Panc1 (cell line): ENCODE measurements at regions not wholly inside any gene's neighbourhood (a gene's known extent, or its start where the extent isn't known, plus 50 kb on each side); places are given as distances from the start of the nearest gene placed in this dataset.

Experiments used
- ATAC-seq: fragments of 200-7000 bp; cut with Tn5 transposase; 2 replicates; pipeline ENCODE4 v1.9.1; 2020; ENCODE audit warnings: mild to moderate bottlenecking, moderate library complexity
- BruUV-seq: library from RNA; stranded (reverse); fragments of 400-500 nt; replicated peaks from 2 replicates; lab custom pipeline; 2021; lab: Mats Ljungman, UMichigan
- CTCF ChIA-PET: fragments of 300-600 bp; sonication (Branson Sonifier 250); formaldehyde crosslinking; loops from one replicate; lab custom pipeline; 2022; ENCODE audit warnings: antibody characterized with exemption; lab: Charles Lee
- POLR2A ChIA-PET: fragments of 300-600 bp; sonication (Branson Sonifier 250); formaldehyde crosslinking; loops from one replicate; lab custom pipeline; 2022; ENCODE audit warnings: antibody characterized with exemption; lab: Charles Lee
- DNase-seq: peaks from one replicate; pipeline ENCODE4 v3.0.0-alpha.2; 2010; ENCODE audit warnings: low read depth, low spot score
- H3K27ac ChIP-seq: 2 replicates; pipeline ENCODE4 v1.5.1; 2011; ENCODE audit warnings: mild to moderate bottlenecking, low read length, inconsistent platforms
- H3K27me3 ChIP-seq: fragments of 200-500 bp; sonication (Bioruptor generic); 2 replicates; pipeline ENCODE4 v1.6.0; 2014; ENCODE audit warnings: low read length, inconsistent platforms; ENCODE audit not compliant: control insufficient read depth, insufficient read depth
- H3K36me3 ChIP-seq: fragments of 200-500 bp; sonication (Bioruptor generic); 2 replicates; pipeline ENCODE4 v1.5.1; 2014; ENCODE audit warnings: inconsistent platforms, mild to moderate bottlenecking, low read length, moderate library complexity; ENCODE audit not compliant: control insufficient read depth, insufficient read depth
- H3K4me1 ChIP-seq: 2 replicates; pipeline ENCODE4 v1.5.1; 2011; ENCODE audit warnings: inconsistent platforms, mild to moderate bottlenecking, low read length, moderate library complexity; ENCODE audit not compliant: control insufficient read depth, insufficient read depth
- H3K4me3 ChIP-seq, 2 experiments: 2 replicates each; pipeline ENCODE4 v1.5.1; 2011 to 2012; ENCODE audit warnings: low read depth in 2 of 2, low read length in 2 of 2, mild to moderate bottlenecking in 2 of 2, inconsistent platforms in 1 of 2, moderate library complexity in 1 of 2
- H3K9me3 ChIP-seq: fragments of 200-500 bp; sonication (Bioruptor generic); 2 replicates; pipeline ENCODE4 v1.5.1; 2014; ENCODE audit warnings: low read depth, mild to moderate bottlenecking, inconsistent platforms, low read length, moderate library complexity; ENCODE audit not compliant: control insufficient read depth, insufficient read depth
- POLR2AphosphoS5 ChIP-seq: IDR thresholded peaks from 2 replicates; pipeline ENCODE4 v1.6.1; 2012; ENCODE audit warnings: mild to moderate bottlenecking, low read depth, low read length, moderate library complexity
- SIN3A ChIP-seq: IDR thresholded peaks from 2 replicates; pipeline ENCODE4 v1.6.1; 2012; ENCODE audit warnings: low read depth, mild to moderate bottlenecking, low read length, moderate library complexity, borderline replicate concordance; ENCODE audit not compliant: insufficient read depth
- TCF7L2 ChIP-seq: IDR thresholded peaks from 2 replicates; pipeline ENCODE4 v1.6.1; 2011; ENCODE audit warnings: mild to moderate bottlenecking, low read depth, low read length, inconsistent platforms
- in situ Hi-C: cut with HindIII; loops from 2 replicates; pipeline ENCODE4 v1.10.0; 2016; ENCODE audit warnings: low sequenced_read_pairs, low pct_unique_long_range_greater_than_20kb
- intact Hi-C: fragments of 100-400 bp; cut with micrococcal nuclease; formaldehyde crosslinking; loops from one replicate; pipeline ENCODE4 v1.10.0; 2022; ENCODE audit not compliant: unreplicated experiment
- TF ChIP-seq, protein P1 (sequence below), 2 experiments: IDR thresholded peaks; 2 replicates each; pipeline ENCODE4 v1.6.1; 2011 to 2012; ENCODE audit warnings: low read depth in 2 of 2, control low read depth in 1 of 2, low read length in 1 of 2, mild to moderate bottlenecking in 1 of 2, moderate library complexity in 1 of 2; ENCODE audit not compliant: insufficient read depth in 1 of 2
- TF ChIP-seq, protein P2 (sequence below): fragments of 450-650 bp; IDR thresholded peaks from 2 replicates; pipeline ENCODE4 v1.5.1; 2017; ENCODE audit warnings: mild to moderate bottlenecking

DNA sequence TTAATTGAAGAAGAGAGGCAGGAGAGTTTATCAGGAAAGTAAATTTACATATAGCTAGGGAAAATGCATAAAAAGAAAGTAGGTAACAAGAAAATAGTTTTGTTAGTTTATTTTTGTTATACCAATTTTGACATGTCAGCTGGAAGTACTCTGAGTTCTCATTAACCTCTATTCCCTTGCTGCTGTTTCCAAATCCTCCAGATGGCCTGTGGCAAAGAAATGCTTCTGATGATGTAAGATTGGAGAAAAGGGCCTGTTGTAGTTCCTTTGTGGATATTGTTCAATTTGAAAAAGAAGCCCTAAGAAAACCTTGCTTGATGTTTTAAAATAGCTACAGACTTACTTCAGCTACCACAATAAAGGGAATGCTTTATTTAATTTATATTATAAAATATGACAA lies 192.9 kb upstream of the SLITRK3 start:
- H3K27ac ChIP-seq = no peak overlapping the region
- ChIA-PET CTCF (no interaction called here), POLR2A (no interaction called here)
- no peak overlapping the region for H3K4me3 ChIP-seq
- ATAC-seq (no peak), DNase-seq (no peak)
- no TSS peak for BruUV-seq
- no peaks in the 10 kb centered on the region for H3K4me1 ChIP-seq
- H3K9me3 ChIP-seq = no peaks in the 10 kb centered on the region
- TF ChIP-seq POLR2AphosphoS5 (no peak), SIN3A (no peak), TCF7L2 (no peak)
- TF ChIP-seq, protein P1, sequence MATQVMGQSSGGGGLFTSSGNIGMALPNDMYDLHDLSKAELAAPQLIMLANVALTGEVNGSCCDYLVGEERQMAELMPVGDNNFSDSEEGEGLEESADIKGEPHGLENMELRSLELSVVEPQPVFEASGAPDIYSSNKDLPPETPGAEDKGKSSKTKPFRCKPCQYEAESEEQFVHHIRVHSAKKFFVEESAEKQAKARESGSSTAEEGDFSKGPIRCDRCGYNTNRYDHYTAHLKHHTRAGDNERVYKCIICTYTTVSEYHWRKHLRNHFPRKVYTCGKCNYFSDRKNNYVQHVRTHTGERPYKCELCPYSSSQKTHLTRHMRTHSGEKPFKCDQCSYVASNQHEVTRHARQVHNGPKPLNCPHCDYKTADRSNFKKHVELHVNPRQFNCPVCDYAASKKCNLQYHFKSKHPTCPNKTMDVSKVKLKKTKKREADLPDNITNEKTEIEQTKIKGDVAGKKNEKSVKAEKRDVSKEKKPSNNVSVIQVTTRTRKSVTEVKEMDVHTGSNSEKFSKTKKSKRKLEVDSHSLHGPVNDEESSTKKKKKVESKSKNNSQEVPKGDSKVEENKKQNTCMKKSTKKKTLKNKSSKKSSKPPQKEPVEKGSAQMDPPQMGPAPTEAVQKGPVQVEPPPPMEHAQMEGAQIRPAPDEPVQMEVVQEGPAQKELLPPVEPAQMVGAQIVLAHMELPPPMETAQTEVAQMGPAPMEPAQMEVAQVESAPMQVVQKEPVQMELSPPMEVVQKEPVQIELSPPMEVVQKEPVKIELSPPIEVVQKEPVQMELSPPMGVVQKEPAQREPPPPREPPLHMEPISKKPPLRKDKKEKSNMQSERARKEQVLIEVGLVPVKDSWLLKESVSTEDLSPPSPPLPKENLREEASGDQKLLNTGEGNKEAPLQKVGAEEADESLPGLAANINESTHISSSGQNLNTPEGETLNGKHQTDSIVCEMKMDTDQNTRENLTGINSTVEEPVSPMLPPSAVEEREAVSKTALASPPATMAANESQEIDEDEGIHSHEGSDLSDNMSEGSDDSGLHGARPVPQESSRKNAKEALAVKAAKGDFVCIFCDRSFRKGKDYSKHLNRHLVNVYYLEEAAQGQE (IDR thresholded peaks at IDR 0.05; ENCODE audit: insufficient read depth in 1 of 2, low read depth in 2 of 2, low read length in 1 of 2) = no peak
- TF ChIP-seq, protein P2, sequence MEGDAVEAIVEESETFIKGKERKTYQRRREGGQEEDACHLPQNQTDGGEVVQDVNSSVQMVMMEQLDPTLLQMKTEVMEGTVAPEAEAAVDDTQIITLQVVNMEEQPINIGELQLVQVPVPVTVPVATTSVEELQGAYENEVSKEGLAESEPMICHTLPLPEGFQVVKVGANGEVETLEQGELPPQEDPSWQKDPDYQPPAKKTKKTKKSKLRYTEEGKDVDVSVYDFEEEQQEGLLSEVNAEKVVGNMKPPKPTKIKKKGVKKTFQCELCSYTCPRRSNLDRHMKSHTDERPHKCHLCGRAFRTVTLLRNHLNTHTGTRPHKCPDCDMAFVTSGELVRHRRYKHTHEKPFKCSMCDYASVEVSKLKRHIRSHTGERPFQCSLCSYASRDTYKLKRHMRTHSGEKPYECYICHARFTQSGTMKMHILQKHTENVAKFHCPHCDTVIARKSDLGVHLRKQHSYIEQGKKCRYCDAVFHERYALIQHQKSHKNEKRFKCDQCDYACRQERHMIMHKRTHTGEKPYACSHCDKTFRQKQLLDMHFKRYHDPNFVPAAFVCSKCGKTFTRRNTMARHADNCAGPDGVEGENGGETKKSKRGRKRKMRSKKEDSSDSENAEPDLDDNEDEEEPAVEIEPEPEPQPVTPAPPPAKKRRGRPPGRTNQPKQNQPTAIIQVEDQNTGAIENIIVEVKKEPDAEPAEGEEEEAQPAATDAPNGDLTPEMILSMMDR = no peak
- no peaks in the 10 kb centered on the region for H3K27me3 ChIP-seq
- in situ Hi-C loops = no loop called here
- H3K36me3 ChIP-seq = no peaks in the 10 kb centered on the region
- intact Hi-C loops = loop anchor here (5.0 kb wide), 1 partner anchor 668 kb away; no protein-coding TSS in a partner anchor

DNA sequence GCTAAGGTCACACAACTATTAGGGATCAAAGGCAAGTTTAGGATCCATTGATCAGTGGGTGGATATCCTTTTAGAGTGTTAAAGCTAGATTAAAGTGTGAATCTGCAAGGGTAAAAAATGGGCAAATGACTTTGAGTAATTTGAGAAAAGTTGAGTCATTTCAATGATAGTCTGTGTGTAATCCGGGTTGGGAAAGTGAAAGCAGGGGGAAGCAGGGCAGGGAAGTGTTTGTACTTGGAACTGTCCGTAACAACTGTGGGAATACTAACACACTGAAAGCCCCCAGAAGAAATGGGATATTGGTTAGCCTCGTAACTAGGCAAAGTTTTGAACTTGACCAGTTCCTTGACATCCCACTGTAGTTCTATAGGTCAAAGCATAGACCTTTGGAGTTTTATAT lies 187.2 kb upstream of the SLITRK3 start:
- no peak overlapping the region for H3K4me3 ChIP-seq
- ChIA-PET CTCF (no interaction called here), POLR2A (no interaction called here)
- in situ Hi-C loops = no loop called here
- no peaks in the 10 kb centered on the region for H3K4me1 ChIP-seq
- H3K27ac ChIP-seq = no peak overlapping the region
- TF ChIP-seq, protein P1 (IDR thresholded peaks at IDR 0.05; ENCODE audit: insufficient read depth in 1 of 2, low read depth in 2 of 2, low read length in 1 of 2) = no peak
- TF ChIP-seq SIN3A (no peak), POLR2AphosphoS5 (no peak)
- TF ChIP-seq, protein P2 = no peak
- ATAC-seq (no peak), DNase-seq (no peak)
- no peaks in the 10 kb centered on the region for H3K27me3 ChIP-seq
- no peaks in the 10 kb centered on the region; the same call in 1 of the 2 replicates for H3K9me3 ChIP-seq
- H3K36me3 ChIP-seq = no peaks in the 10 kb centered on the region
- intact Hi-C loops = no loop called here
- BruUV-seq = no TSS peak
